ENCODE measurements at regions not wholly inside any gene's neighbourhood (a gene's known extent, or its start where the extent isn't known, plus 50 kb on each side); places are given as distances from the start of the nearest gene placed in this dataset.

GRCh38 chr3:159593927-159594605 is 394.6 kb upstream of the IL12A start:
- ChIA-PET RAD21 (ENCODE audit: low non-redundant PET in 1 of 2, low total read pairs in 2 of 2, uncharacterized antibody in 2 of 2, unreplicated experiment in 2 of 2) (no interaction called here), CTCF (no interaction called here)
- no TSS peak for BruUV-seq (replicated peaks)

More at GRCh38 chr3:159593927-159594605, 394.6 kb upstream of the IL12A start:
- H3K27ac ChIP-seq (ENCODE audit: low read depth, low read length), result no peak overlapping the region
- POLR2A ChIA-PET, result no interaction called here
- no peaks in the 10 kb centered on the region for H3K36me3 ChIP-seq (ENCODE audit: control insufficient read depth in 1 of 2, insufficient read depth in 2 of 2, low read length in 2 of 2)
- no peak for ATAC-seq
- H2AFZ ChIP-seq (ENCODE audit: low read depth, low read length, poor library complexity, severe bottlenecking), result no peak overlapping the region
- no peaks in the 10 kb centered on the region for H3K9me3 ChIP-seq (ENCODE audit: control insufficient read depth in 1 of 2, insufficient read depth in 1 of 2, low read depth in 1 of 2, low read length in 2 of 2)
- no peaks in the 10 kb centered on the region for H3K27me3 ChIP-seq (ENCODE audit: insufficient read depth, low read length)
- H3K9ac ChIP-seq (ENCODE audit: low read length), result no peak overlapping the region
- no peaks in the 10 kb centered on the region for H4K20me1 ChIP-seq (ENCODE audit: insufficient read depth)
- TF ChIP-seq ATF3 (IDR thresholded peaks at IDR 0.05) (no peak), FOSL1 (IDR thresholded peaks at IDR 0.05; ENCODE audit: low read depth) (no peak), REST (IDR thresholded peaks at IDR 0.05; ENCODE audit: low read depth) (no peak), RAD21 (IDR thresholded peaks at IDR 0.05; ENCODE audit: low read depth) (no peak), ELF1 (IDR thresholded peaks at IDR 0.05; ENCODE audit: borderline replicate concordance, low read depth) (no peak), EZH2phosphoT487 (IDR thresholded peaks at IDR 0.05; ENCODE audit: borderline replicate concordance) (no peak), YY1 (IDR thresholded peaks at IDR 0.05; ENCODE audit: extremely low read depth, insufficient replicate concordance, low read depth, low read length) (no peak), CBX3 (IDR thresholded peaks at IDR 0.05; ENCODE audit: low read depth) (no peak), CEBPB (IDR thresholded peaks at IDR 0.05; ENCODE audit: low read depth) (no peak), SIN3A (IDR thresholded peaks at IDR 0.05; ENCODE audit: low read depth) (no peak)
- H3K79me2 ChIP-seq (ENCODE audit: insufficient read depth, low read length), result no peaks in the 10 kb centered on the region
- DNase-seq (ENCODE audit: low read depth, low spot score), result no peak
- intact Hi-C loops (cut with micrococcal nuclease), result no loop called here
- H3K9me2 ChIP-seq (ENCODE audit: insufficient read depth), result no peaks in the 10 kb centered on the region
- H3K4me1 ChIP-seq (ENCODE audit: control insufficient read depth in 1 of 2, insufficient read depth in 2 of 2, low read length in 2 of 2), result no peaks in the 10 kb centered on the region
- no peak overlapping the region for H3K4me2 ChIP-seq (ENCODE audit: low read length)
- no peak overlapping the region for H3K4me3 ChIP-seq (replicated peaks in 1 of 2; ENCODE audit: low read depth in 1 of 2, low read length in 2 of 2)

All from HCT116 (cell line).